ENCODE measurements at regions not wholly inside any gene's neighbourhood (a gene's known extent, or its start where the extent isn't known, plus 50 kb on each side); places are given as distances from the start of the nearest gene placed in this dataset.
"Not testable (repeated sequence)": the region's sequence is repeated elsewhere in the genome, so short reads cannot be mapped to it uniquely, and the experiment has no call there.

DNA sequence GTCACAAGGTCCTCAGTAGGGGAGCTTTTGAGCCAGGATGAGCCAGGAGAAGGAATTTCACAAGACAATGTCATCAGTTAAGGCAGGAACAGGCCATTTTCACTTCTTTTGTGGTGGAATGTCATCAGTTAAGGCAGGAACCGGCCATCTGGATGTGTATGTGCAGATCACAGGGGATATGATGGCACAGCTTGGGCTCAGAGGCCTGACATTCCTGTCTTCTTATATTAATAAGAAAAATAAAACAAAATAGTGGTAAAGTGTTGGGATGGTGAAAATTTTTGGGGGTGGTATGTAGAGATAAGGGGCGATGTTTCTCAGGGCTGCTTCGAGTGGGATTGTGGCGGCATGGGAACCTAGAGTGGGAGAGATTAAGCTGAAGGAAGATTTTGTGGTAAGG is 484.5 kb upstream of the SLITRK5 start:
- TF ChIP-seq, protein P1, sequence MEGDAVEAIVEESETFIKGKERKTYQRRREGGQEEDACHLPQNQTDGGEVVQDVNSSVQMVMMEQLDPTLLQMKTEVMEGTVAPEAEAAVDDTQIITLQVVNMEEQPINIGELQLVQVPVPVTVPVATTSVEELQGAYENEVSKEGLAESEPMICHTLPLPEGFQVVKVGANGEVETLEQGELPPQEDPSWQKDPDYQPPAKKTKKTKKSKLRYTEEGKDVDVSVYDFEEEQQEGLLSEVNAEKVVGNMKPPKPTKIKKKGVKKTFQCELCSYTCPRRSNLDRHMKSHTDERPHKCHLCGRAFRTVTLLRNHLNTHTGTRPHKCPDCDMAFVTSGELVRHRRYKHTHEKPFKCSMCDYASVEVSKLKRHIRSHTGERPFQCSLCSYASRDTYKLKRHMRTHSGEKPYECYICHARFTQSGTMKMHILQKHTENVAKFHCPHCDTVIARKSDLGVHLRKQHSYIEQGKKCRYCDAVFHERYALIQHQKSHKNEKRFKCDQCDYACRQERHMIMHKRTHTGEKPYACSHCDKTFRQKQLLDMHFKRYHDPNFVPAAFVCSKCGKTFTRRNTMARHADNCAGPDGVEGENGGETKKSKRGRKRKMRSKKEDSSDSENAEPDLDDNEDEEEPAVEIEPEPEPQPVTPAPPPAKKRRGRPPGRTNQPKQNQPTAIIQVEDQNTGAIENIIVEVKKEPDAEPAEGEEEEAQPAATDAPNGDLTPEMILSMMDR (IDR thresholded peaks at IDR 0.05; ENCODE audit: low read length) = not testable (repeated sequence)
- TF ChIP-seq EZH2 (IDR thresholded peaks at IDR 0.05; ENCODE audit: borderline replicate concordance, low read length) = not testable (repeated sequence)

Measured in OCI-LY1 (cell line).